ENCODE measurements at regions not wholly inside any gene's neighbourhood (a gene's known extent, or its start where the extent isn't known, plus 50 kb on each side); places are given as distances from the start of the nearest gene placed in this dataset.

DNA sequence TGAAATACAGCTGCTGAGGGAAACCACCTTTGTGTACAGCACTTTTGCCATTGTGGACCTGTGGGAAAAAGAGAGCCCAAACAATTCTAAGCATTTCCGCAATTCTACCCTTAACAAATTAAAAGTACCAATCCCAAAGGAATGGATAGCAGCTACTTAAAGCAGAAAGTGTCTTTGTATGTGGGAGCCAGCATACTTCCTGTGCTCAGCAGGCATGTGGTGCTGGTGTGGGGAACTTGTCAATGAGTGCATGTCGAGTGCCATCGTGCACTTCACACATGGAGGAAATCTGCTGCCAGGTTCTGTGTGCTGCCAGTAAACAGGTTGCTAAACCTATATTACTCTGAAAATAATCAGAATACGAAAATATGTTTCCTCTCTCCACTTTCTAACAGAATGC is 399.0 kb downstream of the LRRC70 start:
- H3K4me3 ChIP-seq (replicated peaks in 1 of 3; ENCODE audit: low read depth in 2 of 3, low read length in 3 of 3) = no peak overlapping the region
- peaks cover 3% of the 10 kb centered on the region in 2 donors for H3K9me3 ChIP-seq (replicated peaks in 1 of 2; ENCODE audit: control insufficient read depth in 1 of 2, insufficient read depth in 1 of 2, low read length in 2 of 2)
- H3K27ac ChIP-seq (ENCODE audit: low read depth in 1 of 2, low read length in 2 of 2) = no peak overlapping the region
- no peak overlapping the region for H3K27ac Mint-ChIP-seq
- H3K4me2 ChIP-seq (replicated peaks; ENCODE audit: extremely low read depth, low read length, poor library complexity, severe bottlenecking) = no peak overlapping the region
- peaks cover 0 to 6% (median 2%) of the 10 kb centered on the region in 7 donors for H3K9me3 Mint-ChIP-seq
- no peaks in the 10 kb centered on the region for H4K20me1 ChIP-seq (ENCODE audit: insufficient read depth, low read length)
- TF ChIP-seq, protein P1, sequence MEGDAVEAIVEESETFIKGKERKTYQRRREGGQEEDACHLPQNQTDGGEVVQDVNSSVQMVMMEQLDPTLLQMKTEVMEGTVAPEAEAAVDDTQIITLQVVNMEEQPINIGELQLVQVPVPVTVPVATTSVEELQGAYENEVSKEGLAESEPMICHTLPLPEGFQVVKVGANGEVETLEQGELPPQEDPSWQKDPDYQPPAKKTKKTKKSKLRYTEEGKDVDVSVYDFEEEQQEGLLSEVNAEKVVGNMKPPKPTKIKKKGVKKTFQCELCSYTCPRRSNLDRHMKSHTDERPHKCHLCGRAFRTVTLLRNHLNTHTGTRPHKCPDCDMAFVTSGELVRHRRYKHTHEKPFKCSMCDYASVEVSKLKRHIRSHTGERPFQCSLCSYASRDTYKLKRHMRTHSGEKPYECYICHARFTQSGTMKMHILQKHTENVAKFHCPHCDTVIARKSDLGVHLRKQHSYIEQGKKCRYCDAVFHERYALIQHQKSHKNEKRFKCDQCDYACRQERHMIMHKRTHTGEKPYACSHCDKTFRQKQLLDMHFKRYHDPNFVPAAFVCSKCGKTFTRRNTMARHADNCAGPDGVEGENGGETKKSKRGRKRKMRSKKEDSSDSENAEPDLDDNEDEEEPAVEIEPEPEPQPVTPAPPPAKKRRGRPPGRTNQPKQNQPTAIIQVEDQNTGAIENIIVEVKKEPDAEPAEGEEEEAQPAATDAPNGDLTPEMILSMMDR (IDR thresholded peaks at IDR 0.05) = no peak
- H3K36me3 ChIP-seq (replicated peaks in 1 of 2; ENCODE audit: control insufficient read depth in 1 of 2, insufficient read depth in 2 of 2, low read length in 2 of 2) = no peaks in the 10 kb centered on the region
- peaks cover 0 to 1% (median 0%) of the 10 kb centered on the region in 3 donors for H3K27me3 Mint-ChIP-seq (ENCODE audit: low read depth in 3 of 3)
- H3K4me1 ChIP-seq (ENCODE audit: control insufficient read depth in 1 of 2, insufficient read depth in 2 of 2, low read length in 2 of 2) = no peaks in the 10 kb centered on the region
- no peak overlapping the region for H3K9ac ChIP-seq (ENCODE audit: insufficient read depth, low read length, poor library complexity, severe bottlenecking)
- no peaks in the 10 kb centered on the region for H3K79me2 ChIP-seq (ENCODE audit: insufficient read depth, low read length)
- intact Hi-C loops (cut with micrococcal nuclease) = no loop called here
- no peaks in the 10 kb centered on the region for H3K36me3 Mint-ChIP-seq
- H3K4me1 Mint-ChIP-seq = no peaks in the 10 kb centered on the region
- WGBS (ENCODE audit: insufficient coverage) = no CpG with 5 or more reads among the region's 4 CpGs
- H3K27me3 ChIP-seq (ENCODE audit: control insufficient read depth in 2 of 2, insufficient read depth in 2 of 2, low read length in 2 of 2) = no peaks in the 10 kb centered on the region
- H3K4me3 Mint-ChIP-seq = no peak overlapping the region
- DNase-seq = no peak
- H2AFZ ChIP-seq (ENCODE audit: insufficient read depth, low read depth, low read length, poor library complexity, severe bottlenecking) = no peak overlapping the region

DNA sequence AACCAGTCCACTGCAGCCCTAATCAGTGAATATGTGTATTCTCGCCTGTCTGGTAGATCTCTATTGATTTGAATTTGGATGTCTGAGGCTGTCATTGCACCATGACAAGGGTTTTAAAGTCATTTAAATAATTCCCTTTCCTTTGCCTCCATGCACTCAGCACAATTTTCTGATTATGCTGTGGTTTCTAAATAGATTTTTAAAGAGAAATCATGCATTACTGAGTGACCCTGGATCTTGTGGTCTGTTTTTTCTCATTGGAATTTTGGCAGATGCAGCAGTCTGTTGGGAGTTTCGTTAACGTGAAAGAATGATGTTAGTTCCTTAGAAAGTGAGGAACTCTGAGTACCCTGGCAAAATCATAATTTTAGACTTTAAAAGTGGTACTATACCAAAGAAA is 396.0 kb downstream of the LRRC70 start:
- Histone ChIP-seq H3K9ac (ENCODE audit: insufficient read depth, low read length, poor library complexity, severe bottlenecking) (no peak overlapping the region), H3K27me3 (ENCODE audit: control insufficient read depth in 2 of 2, insufficient read depth in 2 of 2, low read length in 2 of 2) (no peaks in the 10 kb centered on the region), H3K4me2 (replicated peaks; ENCODE audit: extremely low read depth, low read length, poor library complexity, severe bottlenecking) (no peak overlapping the region), H3K4me3 (replicated peaks in 1 of 3; ENCODE audit: low read depth in 2 of 3, low read length in 3 of 3) (no peak overlapping the region), H3K27ac (ENCODE audit: low read depth in 1 of 2, low read length in 2 of 2) (no peak overlapping the region), H3K79me2 (ENCODE audit: insufficient read depth, low read length) (no peaks in the 10 kb centered on the region), H3K4me1 (ENCODE audit: control insufficient read depth in 1 of 2, insufficient read depth in 2 of 2, low read length in 2 of 2) (no peaks in the 10 kb centered on the region), H2AFZ (ENCODE audit: insufficient read depth, low read depth, low read length, poor library complexity, severe bottlenecking) (no peak overlapping the region), H3K36me3 (replicated peaks in 1 of 2; ENCODE audit: control insufficient read depth in 1 of 2, insufficient read depth in 2 of 2, low read length in 2 of 2) (no peaks in the 10 kb centered on the region), H4K20me1 (ENCODE audit: insufficient read depth, low read length) (no peaks in the 10 kb centered on the region), H3K9me3 (replicated peaks in 1 of 2; ENCODE audit: control insufficient read depth in 1 of 2, insufficient read depth in 1 of 2, low read length in 2 of 2) (peaks cover 0 to 7% of the 10 kb centered on the region in 2 donors)
- peaks cover 0 to 1% (median 0%) of the 10 kb centered on the region in 3 donors for H3K27me3 Mint-ChIP-seq (ENCODE audit: low read depth in 3 of 3)
- H3K36me3 Mint-ChIP-seq = no peaks in the 10 kb centered on the region
- H3K4me3 Mint-ChIP-seq = no peak overlapping the region
- H3K4me1 Mint-ChIP-seq = no peaks in the 10 kb centered on the region
- intact Hi-C loops (cut with micrococcal nuclease) = no loop called here
- DNase-seq = no peak
- TF ChIP-seq, protein P1 (IDR thresholded peaks at IDR 0.05) = no peak
- no CpG with 5 or more reads among the region's 3 CpGs for WGBS (ENCODE audit: insufficient coverage)
- no peak overlapping the region for H3K27ac Mint-ChIP-seq
- peaks cover under 1 to 8% (median 6%) of the 10 kb centered on the region in 7 donors for H3K9me3 Mint-ChIP-seq

All from CD14-positive monocyte (primary cell).